ENCODE measurements at regions not wholly inside any gene's neighbourhood (a gene's known extent, or its start where the extent isn't known, plus 50 kb on each side); places are given as distances from the start of the nearest gene placed in this dataset.

- no peak for TF ChIP-seq CTCF (IDR thresholded peaks at IDR 0.05)
Measured at GRCh38 chr2:83696838-83697237, 762.2 kb downstream of the SUCLG1 start.

- TF ChIP-seq CTCF (IDR thresholded peaks at IDR 0.05): no peak
Measured at GRCh38 chr2:83695530-83695929, 763.5 kb downstream of the SUCLG1 start.

GRCh38 chr2:83695037-83695436 lies 764.0 kb downstream of the SUCLG1 start:
- TF ChIP-seq CTCF (IDR thresholded peaks at IDR 0.05): no peak

- TF ChIP-seq CTCF (IDR thresholded peaks at IDR 0.05): no peak
Measured at GRCh38 chr2:83689402-83689801, 769.7 kb downstream of the SUCLG1 start.

- TF ChIP-seq CTCF (IDR thresholded peaks at IDR 0.05): no peak
Measured at GRCh38 chr2:83686863-83687262, 772.2 kb downstream of the SUCLG1 start.

GRCh38 chr2:83674050-83674449 lies 785.0 kb downstream of the SUCLG1 start:
- no peak for TF ChIP-seq CTCF (IDR thresholded peaks at IDR 0.05)

GRCh38 chr2:83665894-83666293 lies 793.2 kb downstream of the SUCLG1 start:
- no peak for TF ChIP-seq CTCF (IDR thresholded peaks at IDR 0.05)

GRCh38 chr2:83665154-83665553 lies 793.9 kb downstream of the SUCLG1 start:
- TF ChIP-seq CTCF (IDR thresholded peaks at IDR 0.05): no peak
